Keratinocyte (primary cell): ENCODE measurements at regions not wholly inside any gene's neighbourhood (a gene's known extent, or its start where the extent isn't known, plus 50 kb on each side); places are given as distances from the start of the nearest gene placed in this dataset.

Experiments used
- CTCF ChIP-seq, 3 experiments: IDR thresholded peaks in 1 of 3; conservative IDR thresholded peaks in 1 of 3; optimal IDR thresholded peaks in 1 of 3; 2 replicates in 2 of 3; 3 replicates in 1 of 3; pipeline versions ENCODE3 to v1.5.1; 2011; ENCODE audit warnings: low read length in 3 of 3, mild to moderate bottlenecking in 3 of 3, moderate library complexity in 2 of 3, control low read depth in 1 of 3, inconsistent platforms in 1 of 3; ENCODE audit not compliant: insufficient read depth in 2 of 3; ENCODE audit errors: extremely low read depth in 1 of 3
- EZH2 ChIP-seq: IDR thresholded peaks from one replicate; pipeline ENCODE4 v1.6.1; 2012; ENCODE audit warnings: inconsistent platforms, mild to moderate bottlenecking, low read length, moderate library complexity

DNA sequence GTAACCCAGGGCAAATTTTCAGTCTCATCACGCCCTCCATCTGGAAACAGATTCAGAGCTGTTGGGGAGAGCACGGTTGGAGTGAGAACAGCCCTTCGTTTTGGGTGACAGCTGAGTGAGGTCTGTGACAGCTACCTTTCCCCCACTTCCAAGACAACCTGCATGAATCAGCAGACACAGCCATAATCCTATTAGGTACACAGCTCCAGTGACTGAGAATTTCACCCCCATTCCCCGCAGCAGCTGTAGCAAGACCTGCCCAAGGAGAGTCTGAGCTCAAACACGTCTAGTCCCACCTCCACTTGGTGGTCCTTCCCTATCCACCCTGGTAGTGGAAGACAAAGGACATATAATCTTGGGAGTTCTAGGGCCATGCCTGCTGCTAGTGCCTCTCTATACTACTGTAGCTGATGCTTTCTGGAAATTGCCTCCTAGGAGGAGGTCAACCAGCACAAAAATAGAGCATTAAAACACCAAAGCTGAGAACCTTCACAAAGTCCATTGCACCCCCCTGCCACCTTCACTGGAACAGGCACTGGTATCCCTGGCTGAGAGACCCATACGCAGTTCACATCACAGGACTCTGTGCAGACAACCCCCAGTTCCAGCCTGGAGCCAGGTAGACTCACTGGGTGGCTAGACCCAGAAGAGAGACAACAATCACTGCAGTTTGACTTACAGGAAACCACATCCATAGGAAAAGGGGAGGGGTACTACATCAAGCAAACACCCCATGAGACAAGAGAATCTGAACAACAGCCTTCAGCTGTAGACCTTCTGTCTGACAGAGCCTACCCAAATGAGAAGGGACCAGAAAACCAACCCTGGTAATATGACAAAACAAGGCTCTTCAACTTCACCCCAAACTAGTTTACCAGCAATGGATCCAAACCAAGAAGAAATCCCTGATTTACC is 448.6 kb upstream of the CBLB start:
- TF ChIP-seq CTCF (optimal IDR thresholded peaks at IDR 0.05 in 1 of 3, IDR thresholded peaks at IDR 0.05 in 1 of 3, conservative IDR thresholded peaks at IDR 0.05 in 1 of 3; ENCODE audit: extremely low read depth in 1 of 3, insufficient read depth in 2 of 3, low read length in 3 of 3): no peak
- TF ChIP-seq EZH2: no peak
